DMS53 (cell line): ENCODE measurements at regions not wholly inside any gene's neighbourhood (a gene's known extent, or its start where the extent isn't known, plus 50 kb on each side); places are given as distances from the start of the nearest gene placed in this dataset.
"Not testable (repeated sequence)": the region's sequence is repeated elsewhere in the genome, so short reads cannot be mapped to it uniquely, and the experiment has no call there.

ENCODE experiments used
- DNase-seq: peaks from one replicate; lab custom pipeline; 2025; lab: John Stamatoyannopoulos, UW

DNA sequence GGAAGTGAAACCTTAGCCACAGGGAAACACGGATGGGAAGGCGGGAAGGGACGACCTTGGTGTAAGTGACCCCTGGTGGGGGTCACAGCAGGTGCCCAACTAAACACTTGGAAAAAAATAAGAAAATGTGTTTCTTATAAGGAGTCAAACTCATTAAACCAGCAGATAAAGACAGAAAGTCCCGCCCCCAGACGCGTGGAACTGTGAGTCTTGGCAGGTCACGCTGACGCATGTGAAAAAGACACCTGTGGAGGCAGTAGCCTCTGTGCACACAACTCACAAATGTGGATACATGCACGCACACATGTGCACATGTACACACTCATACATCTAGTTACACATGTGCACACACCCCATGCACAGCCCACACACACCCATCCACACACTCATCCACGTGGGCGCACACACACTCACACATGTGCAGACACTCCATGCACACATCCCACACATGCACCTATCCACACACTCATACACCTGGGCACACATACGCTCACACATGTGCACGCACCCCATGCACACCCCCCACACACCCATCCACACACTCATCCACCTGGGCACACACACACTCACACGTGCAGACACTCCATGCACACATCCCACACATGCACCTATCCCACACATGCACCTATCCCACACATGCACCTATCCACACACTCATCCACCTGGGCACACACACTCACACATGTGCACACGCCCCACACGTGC lies 432.4 kb downstream of the SOX9 start:
- DNase-seq: no peak

DNA sequence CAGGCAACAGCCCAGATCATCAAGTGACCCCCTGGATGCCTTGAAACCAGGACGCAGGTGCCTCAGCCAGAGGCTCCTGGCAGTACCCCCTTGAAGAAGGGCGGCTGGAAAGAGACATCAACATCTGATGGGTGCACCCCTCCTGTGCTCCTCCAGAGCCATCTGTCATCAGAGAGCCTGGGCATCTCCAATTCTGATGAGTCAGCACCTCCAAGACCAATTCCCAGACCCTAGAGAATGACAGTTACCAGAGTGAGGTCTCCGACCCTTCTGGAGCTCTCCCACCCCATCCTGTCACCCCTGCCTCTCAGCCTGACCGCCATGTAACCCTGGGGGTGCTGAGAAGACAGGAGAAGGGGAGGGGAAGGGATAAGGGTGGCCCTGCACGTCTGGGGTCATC lies 433.7 kb downstream of the SOX9 start:
- DNase-seq: no peak

DNA sequence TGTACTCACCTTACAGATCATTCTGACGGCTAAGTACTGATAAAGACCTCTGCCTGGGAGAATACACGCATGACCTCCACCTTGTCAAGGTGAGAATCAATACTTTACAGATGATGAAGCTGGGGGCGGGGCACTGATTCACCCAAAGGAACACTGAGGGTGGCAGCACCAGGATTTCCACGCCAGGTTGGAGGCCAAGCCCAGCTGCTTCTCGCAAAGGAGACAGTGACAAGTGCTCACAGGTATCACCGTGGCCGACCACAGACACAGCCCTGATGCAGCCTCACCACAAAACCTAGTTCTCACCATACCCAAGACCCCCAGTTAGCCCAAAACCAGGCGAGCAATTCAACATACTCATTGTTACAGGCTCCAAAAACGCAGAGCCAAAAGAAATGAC lies 434.2 kb downstream of the SOX9 start:
- DNase-seq: no peak

DNA sequence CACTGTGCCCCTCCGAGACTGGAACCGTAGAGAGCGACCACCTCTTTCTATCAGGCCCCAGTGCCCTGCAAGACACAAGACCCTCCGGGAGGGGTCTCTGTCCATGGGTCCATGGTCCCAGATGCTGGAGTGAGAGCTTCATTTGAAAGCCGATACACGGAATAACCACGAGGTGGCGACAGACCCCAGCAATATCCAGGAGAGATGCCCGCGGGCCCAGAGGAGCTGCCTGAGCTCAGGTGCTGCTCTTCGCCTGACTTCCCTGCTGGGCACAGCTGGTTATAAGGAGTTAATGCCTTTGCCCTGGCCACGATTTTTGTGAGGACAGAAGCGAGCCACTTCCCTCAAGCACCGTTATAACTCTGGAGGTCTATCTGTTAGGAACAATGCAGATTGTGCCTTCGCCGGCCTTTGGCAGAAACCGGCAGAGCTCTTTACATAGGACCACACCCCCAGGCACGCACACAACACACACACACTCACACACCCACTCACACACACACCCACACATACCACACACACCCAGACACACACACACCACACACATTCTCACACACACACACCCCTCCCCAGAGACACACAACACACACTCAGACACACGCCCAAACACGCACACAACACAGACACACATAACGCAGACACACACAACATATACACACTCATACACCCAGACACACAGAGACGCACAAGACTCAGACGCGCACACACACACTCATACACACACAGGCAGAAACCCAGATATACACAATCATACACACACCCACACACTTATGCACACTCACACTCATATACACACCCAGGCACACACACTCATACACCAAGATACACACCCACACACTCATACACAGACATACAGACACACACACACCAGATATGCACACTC lies 436.4 kb downstream of the SOX9 start:
- DNase-seq: peak; percentile 87

DNA sequence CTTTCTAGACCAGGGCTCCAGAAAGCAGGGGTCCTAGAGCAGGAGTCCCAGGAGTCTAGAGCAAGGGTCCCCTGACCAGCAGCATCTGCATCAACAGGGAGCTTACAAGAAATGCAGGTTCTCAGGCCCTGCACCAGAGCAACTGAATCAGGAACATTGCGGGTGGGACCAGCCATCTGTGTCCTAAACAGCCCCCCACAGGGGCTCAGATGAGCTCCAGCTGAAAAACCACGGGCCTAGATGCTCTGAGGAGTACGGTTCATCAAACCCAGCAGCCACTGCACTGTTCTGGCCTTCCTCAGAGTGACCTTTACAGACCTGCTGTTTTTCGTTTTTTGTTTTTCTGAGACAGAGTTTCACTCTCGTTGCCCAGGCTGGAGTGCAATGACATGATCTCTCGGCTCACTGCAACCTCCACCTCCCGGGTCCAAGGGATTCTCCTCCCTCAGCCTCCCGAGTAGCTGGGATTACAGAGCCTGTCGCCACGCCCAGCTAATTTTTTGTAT lies 438.2 kb downstream of the SOX9 start:
- no peak for DNase-seq

DNA sequence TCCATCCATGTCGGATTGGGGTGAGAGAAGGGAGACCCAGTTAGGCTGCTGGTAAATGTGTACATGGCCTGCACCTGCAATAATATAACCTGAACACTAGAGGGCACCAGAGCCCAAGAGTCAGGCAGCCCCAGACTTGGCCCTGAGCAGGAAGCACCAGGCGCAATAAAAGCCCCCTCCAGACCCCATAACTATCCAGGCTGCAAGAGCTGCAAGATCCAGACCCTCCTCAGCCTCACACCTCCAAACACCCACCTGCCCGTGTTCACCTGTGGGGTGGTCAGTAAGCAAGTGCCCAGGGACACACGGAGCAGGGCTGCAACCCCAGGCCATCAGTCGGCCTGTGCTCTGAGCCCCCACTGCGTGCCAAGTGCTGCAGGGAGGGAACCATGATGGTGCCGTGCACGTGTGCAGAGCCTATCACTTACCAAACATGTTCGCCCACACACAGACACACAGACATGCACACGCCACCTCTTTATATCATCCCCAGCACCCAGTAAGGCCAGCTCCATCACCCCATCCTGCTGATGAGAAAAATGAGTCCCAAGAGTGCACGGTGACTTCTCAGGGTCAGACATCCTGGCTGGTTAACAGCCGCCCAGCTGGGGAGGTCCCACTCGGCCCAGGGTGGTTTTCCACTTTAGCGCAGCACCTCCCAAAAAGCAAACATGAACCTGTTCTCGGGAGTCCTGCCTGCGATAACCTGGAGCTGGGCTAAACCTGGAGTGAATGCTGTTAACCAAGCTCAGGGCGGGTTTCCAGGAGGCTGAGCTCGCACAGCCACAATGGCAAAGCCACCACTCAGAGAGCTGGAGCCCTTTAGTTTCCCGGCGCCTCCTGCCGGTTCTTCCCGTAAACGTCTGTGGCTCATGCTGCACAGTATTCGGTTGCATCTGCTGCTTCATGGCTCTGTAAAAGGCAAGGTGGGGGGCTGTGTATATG lies 439.8 kb downstream of the SOX9 start:
- peak; percentile 94 for DNase-seq

DNA sequence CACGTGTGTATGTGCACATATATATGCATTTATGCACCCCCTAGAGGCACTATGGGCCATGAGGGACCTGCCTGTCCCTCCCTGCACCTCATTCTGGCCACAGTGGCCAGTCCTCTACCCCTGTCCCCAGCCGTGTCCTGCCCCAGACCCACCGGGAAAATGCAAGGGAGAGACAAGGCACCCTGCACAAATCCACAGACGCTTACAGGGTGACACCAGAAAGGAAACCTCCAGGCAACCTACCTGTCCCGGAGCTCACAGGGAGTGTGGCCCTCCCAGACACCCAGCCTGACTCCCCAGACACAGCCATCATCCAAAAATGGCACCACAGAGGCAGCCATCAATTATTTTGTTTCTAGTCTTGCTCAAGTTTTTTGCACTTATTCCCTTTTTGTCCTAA lies 440.4 kb downstream of the SOX9 start:
- DNase-seq: no peak

DNA sequence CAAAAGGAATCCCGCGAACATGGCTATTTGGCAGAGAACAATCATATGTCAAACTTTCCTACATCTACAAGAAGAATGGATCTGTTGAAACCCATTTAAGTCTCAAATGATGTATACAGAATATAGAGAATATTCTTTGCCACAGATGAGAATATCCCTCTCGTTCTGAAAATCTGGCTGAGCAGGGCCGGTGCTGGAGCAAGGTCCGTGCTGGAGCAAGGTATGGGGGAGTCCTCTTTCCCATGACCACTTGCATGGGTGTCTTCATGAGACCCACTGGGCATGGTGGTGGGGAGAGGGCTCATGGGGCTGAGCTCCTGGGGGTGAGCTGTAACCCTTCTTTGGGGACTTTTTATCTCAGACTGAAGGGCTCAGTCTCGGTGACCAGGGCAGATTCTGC lies 440.9 kb downstream of the SOX9 start:
- DNase-seq: no peak

DNA sequence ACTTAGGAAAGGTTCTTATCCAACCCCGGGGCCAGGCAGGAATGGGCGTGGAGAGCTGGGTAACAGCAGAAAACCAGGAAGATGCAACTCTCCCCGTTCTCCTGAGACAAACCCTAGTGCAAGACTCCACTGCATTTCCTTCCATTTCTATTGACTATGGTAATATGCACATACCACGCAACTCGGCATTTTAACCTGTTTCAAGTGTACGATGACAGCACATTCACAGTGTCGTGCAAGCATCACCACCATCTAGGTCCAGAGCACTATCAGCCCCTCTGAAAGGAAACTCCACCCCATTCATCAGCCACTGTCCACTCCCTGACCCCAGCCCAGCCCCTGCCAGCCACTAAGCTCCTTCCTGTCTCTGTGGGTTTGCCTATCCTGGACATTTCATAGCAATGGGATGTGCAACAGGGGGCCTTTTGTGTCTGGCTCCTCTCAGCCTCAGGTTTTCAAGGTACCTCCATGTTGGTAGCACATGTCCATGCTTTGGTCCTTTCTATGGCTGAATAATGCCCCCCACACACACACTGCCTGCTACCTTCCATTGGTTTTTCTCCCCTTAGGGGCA lies 441.9 kb downstream of the SOX9 start:
- DNase-seq: peak; percentile 46

DNA sequence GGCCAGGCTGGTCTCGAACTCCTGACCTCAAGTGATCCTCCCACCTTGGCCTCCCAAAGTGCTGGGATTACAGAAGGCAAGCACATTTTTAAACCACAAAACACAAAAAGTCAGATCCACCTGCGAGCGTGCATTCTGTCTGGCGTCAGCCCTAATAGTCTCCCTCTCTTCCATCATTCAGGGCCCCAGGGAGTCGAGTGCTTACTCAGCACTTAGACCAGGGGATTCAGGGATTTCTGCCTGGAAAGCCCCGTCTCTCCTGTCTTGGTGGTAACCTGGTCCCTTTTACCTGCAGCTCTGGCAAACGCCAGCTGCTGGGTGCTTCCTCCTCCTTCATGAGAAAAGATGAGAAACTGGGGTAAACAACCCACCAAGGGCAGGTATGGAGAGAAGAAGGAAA lies 443.1 kb downstream of the SOX9 start:
- DNase-seq: no peak

DNA sequence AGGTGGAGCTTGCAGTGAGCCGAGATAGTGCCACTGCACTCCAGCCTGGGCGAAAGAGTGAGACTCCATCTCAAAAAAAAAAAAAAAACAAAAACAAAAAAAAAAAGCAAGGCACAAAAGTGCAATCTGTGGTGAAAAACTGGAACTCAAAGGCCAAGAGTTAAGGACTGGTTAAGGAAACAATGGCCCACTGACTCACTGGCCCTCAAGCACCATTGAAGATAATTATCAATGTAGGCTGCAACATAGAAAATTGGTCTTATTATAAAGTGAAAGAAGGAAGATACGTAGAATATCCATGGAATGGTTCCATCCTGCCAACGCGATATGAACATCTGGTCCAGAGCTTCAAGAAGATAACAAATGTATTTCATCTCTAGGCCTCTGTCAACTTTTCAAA lies 444.2 kb downstream of the SOX9 start:
- DNase-seq: peak; percentile 69

DNA sequence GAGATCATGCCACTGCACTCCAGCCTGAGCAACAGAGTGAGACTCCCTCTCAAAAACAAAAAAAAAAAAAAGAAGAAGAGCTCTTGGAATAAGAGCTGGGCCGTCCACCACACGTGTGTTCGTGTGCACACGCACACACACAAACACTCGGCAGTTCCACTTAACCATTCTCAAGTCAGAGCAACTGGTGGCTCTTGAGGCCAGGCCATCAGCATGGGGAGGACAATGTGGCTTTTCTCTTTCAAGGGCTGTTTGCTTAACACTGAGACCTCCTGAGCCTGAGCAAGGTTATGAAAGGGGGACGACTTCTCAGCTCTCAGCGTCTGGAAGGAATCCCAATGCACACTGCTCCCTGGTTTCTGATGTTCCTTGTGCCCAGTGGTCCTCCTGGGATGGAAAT lies 444.9 kb downstream of the SOX9 start:
- DNase-seq: peak; percentile 58

DNA sequence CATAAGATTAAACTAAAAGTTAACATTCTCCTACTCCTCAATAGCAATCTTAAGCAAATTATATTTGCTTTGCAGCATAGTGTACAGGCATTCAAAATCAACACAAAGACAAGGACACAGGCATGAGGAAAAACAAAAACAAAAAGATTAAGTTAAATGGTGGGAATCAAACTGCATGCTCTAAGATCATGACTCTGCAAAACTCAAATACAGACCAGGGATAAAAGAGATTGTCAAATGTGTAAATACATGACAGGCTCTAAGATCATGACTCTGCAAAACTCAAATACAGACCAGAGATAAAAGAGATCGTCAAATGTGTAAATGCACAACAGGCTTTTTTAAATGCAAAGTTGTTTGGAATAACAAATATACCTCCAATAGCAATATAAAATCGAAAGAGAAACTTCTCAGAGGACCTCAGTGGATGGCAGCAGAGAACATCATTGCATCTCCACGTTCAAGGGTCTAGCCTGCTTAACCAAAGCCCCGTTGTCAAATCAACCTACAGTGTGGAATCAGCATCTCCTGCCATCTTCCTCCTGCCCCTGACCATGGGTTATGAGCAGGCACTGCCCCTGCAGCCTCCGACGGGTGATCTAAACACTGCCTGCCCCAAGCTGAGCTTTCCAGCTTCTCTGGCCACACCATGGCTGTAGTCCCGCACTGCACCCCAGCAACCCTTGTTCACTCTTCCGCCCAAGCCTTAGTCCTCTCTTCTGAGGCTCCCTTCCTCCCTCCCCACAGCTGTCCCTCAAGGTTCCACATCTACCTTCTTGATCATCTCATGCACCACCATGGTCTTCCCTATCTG lies 446.1 kb downstream of the SOX9 start:
- peak; percentile 60 for DNase-seq

DNA sequence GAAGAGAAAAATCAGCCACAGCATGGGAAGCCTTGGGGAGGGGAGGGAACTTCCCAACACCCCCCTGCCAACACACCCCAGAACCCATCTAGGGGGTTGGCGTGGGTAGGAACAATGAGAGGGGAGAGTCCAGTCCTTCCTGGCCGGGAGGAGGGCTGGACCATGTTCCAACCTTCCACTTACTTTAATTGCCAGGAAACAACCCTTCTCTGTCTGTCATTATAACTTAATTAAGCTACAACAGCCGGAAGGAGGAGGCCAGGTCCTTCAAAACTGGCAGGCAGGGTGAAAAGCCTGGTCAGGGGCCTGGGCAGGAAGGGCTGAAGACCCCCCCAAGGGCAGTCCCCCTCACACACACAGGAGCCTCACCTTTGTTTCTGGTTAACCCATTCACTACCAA lies 447.0 kb downstream of the SOX9 start:
- no peak for DNase-seq

DNA sequence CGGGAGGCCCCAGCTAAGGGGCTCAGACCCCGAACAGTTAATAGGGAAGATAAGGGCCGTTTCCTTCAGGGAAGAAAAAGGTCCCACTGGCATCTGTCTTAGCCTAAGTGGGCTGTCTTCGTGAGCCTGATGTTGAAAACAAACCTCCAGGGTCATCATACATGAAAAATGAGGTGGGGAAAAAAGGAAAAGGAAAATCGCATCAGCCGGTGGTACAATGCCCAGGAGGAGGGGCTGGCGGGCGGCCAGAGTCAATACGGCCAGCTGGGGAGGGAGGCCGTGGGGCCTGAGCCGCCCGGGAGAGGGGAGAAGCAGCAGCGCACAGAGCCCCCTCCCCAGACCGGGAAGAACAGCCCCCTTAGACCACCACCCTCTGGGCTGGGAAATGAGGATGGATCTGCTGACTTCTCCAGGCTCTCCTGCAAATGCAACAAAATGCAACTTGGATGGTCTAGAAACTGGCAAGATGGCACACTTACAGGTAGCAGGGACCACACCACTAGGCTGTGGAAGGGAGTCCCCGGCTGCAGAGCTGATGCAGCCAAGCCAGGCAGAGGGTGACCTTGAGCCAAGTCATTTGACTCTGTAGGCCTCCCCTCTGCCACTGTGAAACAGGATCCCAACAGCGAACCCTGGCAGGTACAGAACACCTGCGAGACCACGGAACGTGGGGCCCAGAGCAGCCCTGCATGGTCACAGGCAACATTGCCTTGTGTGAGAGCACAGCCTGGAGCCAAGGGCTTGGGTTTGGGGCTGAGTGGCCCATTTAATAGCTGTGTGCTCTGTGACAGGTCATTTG lies 448.5 kb downstream of the SOX9 start:
- DNase-seq: peak; percentile 67

DNA sequence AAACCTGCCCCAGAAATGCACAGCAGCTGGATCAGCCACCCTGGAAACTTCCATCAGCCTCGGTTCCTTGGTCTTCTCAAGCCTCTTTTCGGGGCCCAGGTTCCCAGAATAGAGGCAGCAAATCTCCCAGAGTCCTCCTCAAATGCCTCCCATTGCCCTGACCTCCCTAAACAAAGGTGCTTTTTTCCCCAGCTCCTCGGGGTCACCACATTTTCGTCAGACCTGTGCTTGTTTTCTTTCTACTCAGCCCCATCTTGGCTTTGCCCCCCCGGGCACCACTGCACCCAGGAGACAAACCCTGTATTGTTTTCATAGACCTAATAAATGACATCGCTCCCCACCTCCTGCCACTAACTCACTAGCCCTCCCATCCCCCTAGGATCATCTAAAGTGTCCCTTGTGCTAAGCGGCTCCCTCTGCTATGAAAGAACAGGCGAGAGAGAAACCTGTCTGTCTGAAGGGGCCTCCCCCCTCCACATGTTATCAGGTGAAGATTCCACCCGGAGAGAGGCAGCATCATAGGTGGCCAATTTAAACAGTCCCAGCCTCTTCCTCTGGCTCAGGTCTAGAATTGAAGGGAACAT lies 451.1 kb downstream of the SOX9 start:
- DNase-seq: no peak

DNA sequence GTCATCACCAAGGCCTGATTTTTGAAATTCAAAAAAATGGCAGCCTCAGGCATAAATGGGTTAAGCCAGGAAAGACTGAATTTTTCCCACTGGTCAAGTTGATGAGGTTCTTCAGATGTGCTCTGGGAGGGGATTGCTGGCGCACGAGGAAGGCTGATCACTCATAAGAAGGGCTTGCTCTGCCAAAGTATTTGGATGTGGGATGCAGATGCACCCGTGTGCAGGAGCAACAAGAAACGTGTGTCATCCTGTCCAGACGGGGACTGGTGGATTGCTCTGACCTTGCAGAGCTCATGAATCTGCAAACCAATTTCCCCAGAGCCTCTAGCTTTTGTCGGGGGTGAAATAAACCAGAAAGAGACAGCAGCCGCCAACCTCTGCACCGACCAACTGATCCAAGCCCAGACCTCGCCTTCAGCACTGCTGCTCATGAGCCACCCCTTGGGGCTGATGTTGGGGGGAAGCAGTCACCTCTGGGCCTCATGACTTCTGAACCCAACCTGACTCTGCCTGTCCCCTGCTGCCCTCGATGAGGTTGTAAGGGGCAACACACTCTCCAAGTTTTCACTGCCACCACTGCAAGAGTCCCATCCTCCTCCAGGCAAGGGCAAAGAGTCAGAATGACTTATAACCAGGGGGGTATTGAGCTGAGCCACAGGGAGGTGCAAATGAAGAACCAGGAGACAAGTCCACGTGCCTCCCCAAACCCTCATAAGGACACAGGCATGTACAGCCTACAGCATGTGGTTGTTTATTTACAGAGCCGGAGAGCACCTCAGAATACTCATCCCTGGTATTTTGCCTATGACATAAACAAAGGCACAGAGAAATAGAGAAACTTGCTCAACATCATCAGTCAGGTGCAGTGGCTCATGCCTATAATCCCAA lies 452.0 kb downstream of the SOX9 start:
- DNase-seq: no peak

DNA sequence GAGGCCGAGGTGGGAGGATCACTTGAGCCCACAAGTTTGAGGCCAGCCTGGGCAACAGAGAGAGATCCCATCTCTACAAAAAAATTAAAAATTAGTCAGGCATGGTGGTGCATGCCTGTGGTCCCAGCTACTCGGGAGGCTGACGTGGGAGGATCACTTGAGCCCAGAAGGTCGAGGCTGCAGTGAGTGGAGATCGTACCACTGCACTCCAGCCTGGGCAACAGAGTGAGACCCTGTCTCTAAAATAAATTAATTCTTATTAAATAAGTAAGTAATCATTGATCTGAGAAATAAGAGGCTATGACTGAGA lies 452.6 kb downstream of the SOX9 start:
- DNase-seq: not testable (repeated sequence)
